HG02763 (cell line): ENCODE measurements at regions not wholly inside any gene's neighbourhood (a gene's known extent, or its start where the extent isn't known, plus 50 kb on each side); places are given as distances from the start of the nearest gene placed in this dataset.

ENCODE experiments used
- ATAC-seq: cut with Tn5 transposase; IDR thresholded peaks from one replicate; pipeline ENCODE4 v1.9.1; 2021; ENCODE audit warnings: mild to moderate bottlenecking, moderate library complexity; ENCODE audit not compliant: unreplicated experiment

- no peak for ATAC-seq
Observed at GRCh38 chr17:71402661-71403141, 718.1 kb upstream of the SOX9 start.

- ATAC-seq: no peak
Observed at GRCh38 chr17:71405101-71405500, 715.7 kb upstream of the SOX9 start.

GRCh38 chr17:71407981-71408380 is 712.8 kb upstream of the SOX9 start:
- no peak for ATAC-seq

DNA sequence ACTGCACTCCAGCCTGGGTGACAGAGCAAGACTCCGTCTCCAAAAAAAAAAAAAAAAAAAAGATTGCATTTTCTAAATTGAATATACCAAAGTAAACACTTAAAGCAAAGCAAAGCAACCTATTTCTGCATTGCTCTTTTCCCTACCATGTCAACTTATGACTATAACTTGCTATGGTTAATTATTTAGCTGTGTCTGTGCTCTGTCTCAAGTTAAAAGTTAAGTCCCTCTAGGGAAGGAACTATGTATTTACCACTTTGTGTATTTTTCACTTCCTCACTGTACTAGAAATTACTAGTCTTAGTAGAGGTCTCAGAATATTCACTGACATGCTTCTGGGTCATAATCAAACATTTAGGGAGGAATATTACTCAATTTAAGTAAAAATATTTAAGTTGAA is 711.7 kb upstream of the SOX9 start:
- no peak for ATAC-seq

GRCh38 chr17:71409712-71410111 is 711.1 kb upstream of the SOX9 start:
- ATAC-seq: no peak

DNA sequence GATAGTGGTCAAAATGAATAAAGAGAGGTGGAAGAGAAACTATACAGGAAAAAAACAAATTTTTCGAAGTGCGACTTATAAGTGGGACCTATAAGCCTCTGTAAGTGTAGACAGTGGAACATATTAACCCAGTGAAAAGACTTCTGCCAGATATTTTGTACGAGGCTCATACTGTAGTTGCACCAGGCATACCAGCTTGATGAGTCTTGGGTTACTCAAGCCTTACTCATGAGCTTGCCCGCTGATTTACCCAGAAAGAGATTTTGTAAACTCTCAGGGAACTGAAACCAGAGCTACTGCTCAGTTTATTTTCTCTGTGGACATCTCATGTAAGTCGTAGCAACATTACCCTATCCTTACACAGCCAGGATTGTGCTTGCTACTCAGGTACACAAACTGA is 708.0 kb upstream of the SOX9 start:
- ATAC-seq: no peak

DNA sequence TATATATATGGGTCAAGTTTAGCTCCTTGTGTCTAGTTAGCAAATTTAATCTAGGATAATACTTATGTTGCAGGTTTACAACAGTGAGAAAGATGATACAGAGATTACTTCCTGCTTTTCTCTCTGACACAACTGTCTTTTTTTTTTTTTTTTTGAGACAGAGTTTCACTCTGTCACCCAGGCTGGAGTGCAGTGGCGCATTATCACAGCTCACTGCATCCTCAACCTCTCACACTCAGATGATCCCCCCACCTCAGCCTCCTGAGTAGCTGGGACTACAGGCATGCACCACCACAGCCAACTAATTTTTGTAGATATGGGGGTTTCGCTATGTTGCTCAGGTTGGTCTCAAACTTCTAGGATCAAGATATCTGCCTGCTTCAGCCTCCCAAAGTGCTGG is 706.9 kb upstream of the SOX9 start:
- ATAC-seq: no peak

DNA sequence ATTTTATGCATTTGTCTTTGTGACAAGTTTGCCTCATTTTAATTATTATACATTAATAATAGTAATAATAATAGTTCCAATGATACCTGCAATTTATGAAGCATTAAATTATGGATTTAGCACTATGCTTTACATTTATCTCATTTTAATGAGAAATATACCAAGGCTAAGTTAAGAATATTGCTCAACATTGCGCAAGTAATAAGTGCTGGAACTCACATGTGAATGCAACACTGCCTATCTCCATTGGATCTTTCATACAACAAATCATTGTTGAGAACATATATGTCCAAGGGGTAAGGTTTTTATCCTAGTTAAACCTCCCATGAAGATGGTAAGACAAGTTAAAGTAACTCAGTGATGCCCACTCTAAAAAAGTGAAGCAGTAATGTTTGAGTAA is 703.7 kb upstream of the SOX9 start:
- no peak for ATAC-seq

DNA sequence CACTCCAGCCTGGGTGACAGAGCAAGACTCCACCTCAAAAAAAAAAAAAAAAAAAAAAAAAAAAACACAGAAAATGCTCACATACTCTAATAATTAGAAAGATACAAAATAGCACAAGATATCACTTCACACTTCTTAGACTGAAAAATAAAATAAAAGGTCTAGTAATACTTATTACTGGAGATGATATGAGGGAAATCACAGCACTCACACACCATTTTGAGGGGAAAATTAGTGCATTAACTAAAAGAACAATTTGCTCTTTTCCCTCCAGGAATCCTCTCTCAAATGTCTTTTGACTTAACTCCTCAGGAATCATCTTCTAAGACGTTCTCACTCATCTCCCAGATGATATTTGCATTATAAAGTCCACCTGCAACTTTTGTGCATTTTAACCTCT is 697.9 kb upstream of the SOX9 start:
- no peak for ATAC-seq

DNA sequence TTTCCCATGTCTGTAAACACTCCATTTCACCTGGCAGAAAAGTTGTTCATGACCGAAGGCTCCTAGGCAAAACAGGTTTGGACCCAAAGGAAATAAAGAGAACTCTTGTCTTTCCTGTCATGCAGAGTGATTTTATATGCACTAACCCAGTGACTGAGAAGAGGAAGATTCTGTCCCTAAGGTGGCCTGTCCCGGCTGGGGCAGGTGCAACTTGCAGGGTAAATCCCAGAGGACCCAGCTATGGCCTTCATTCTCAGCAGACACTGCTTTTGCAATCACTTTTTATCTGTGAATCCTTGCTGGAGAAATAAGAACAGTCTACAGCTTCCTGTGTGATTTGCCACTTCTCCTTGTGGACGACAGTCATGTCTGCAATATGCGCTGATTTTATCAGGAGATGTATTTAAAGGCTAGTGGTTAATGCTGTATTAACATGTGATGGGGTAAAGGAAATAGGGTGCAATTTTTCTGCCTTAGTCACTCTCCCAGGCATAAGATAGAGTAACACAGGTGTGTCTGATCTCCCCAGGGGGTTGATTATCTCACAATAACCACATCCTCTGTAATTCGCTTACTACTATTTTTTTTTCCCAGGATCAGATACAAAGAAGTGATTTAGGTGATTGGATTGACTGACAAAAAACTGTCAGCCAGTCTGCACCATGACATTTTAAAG is 696.8 kb upstream of the SOX9 start:
- ATAC-seq: no peak

- ATAC-seq: no peak
Observed at GRCh38 chr17:71427801-71428200, 693.0 kb upstream of the SOX9 start.

DNA sequence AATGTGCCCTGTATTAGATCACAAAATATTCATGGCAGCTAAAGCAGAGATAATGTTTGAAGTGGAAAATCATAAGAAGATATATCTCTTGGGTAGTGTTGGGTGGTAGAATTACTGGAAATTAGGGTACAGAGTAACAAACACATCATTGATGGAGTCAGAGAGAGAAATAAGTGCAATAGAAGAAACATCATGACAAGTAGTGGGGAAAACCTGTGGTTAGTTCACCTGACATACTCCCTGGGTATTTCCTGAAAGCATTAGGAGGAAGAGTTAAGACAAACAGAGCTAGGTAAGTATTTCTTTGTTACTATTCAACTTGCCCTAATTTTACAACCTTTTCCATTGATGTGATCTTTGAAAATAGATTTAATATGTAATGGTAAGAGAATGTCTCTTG is 691.9 kb upstream of the SOX9 start:
- ATAC-seq: no peak

- ATAC-seq: no peak
Observed at GRCh38 chr17:71430281-71430680, 690.5 kb upstream of the SOX9 start.

DNA sequence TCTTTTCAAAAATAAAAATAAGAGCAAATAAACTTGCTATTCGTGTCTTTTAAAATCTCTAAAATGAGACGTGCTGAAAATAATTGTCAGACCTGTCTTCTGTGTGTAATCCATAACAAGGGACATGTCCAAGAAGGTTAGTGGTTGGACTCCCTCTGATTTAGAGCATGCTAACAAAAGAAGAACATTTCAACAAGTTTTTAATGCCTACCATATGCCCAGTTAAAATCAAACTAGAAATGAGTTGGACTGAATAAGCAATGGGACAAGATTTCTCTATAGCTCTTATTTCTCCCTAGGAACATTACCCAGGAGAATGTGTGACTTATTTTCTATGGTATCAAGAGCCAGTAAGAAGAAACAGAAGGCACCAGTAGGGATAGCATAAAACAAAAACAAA is 689.7 kb upstream of the SOX9 start:
- no peak for ATAC-seq

DNA sequence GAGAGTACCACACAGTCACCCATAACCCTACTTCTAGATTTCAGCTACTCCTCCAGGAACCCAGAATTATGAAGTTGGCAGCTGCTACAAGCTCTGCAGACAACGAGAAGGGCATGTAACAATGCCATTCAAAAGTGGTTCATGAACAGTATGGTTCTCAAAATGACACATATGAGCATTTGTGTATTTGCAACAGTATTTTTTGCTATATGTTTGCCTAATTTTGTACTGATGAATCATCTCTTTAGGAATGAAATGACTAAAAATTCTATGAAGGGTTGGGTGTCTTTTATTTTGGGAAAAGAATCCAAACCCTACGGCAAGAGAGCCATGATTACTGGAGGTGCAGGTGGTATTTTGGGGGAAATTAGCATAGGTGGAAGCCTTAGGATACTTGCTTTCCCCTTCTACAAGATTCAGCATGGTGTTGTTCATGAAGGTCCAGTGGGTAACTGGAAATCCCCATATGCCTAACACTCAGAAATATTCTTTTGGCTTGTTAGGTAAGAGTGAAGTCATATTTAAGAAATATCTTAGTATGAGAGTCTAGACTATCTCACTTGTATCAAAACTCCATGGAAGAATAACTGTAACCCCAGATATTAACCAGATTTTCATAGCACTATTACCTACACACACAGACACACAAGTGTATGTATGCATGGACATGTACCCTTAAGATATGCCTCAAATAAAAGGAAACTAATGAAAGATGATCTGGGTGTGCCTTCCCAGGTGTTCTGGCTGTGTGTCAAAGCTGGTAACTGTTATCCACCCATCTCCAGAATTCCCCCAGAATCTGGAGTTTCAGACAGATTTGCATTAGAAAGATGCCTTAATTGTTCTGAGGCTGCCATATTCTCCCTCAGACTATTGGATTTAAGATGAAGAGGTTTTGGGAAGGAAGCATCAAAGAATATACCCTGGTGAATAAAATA is 688.2 kb upstream of the SOX9 start:
- ATAC-seq: no peak

- ATAC-seq: no peak
Observed at GRCh38 chr17:71434716-71435115, 686.1 kb upstream of the SOX9 start.

- no peak for ATAC-seq
Observed at GRCh38 chr17:71436479-71436878, 684.3 kb upstream of the SOX9 start.

GRCh38 chr17:71437166-71437565 is 683.7 kb upstream of the SOX9 start:
- ATAC-seq: no peak

- ATAC-seq: no peak
Observed at GRCh38 chr17:71438631-71439146, 682.1 kb upstream of the SOX9 start.

DNA sequence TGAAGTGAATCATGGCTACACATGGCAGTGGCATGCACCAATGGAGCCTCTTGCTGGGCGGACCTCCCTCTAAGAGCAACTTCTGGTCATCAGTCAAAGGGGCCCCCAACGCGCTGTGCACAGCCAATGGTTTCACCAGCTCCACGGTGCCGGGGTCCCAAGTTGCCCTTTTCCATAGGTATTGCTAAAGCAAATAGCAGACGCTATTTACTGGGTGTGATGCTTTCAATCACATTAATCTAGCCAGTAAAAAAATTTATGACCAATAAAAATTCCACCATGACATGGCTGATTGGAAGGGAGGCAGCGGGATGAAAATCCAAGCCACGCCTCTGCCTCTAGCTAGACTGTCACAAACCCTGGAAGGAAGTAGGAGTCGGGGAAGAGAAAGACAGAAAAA is 680.3 kb upstream of the SOX9 start:
- ATAC-seq: no peak

- no peak for ATAC-seq
Observed at GRCh38 chr17:71441098-71441497, 679.7 kb upstream of the SOX9 start.

DNA sequence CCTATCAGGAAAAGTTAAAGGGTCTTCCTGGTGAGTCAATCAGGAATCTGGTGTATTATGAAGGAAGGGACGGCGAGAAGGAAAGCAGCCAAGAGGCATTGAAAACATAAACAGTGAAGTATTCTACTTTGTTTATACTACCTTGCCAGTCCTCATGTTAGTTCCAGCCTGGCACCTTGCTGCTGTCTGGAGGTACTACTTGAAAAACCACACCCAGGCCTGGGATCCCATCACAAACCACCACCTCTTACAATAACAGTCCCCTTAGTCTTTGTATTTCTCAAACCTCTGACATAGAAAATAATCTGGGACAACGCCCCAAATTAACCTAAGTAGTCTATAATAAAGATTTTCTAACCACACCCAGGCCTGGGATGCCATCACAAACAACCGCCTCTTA is 676.7 kb upstream of the SOX9 start:
- no peak for ATAC-seq
